GOT3 (cell line): ENCODE measurements at regions not wholly inside any gene's neighbourhood (a gene's known extent, or its start where the extent isn't known, plus 50 kb on each side); places are given as distances from the start of the nearest gene placed in this dataset.
"Not testable (repeated sequence)": the region's sequence is repeated elsewhere in the genome, so short reads cannot be mapped to it uniquely, and the experiment has no call there.

ENCODE experiments used
- DNase-seq: peaks from one replicate; lab custom pipeline; 2025; ENCODE audit warnings: mixed read lengths; lab: John Stamatoyannopoulos, UW

- no peak for DNase-seq
Observed at GRCh38 chr3:117836296-117836695, 1126.7 kb downstream of the TUSC7 start.

- DNase-seq = no peak
Observed at GRCh38 chr3:117837391-117837790, 1127.8 kb downstream of the TUSC7 start.

- no peak for DNase-seq
Observed at GRCh38 chr3:117842086-117842485, 1132.5 kb downstream of the TUSC7 start.

- no peak for DNase-seq
Observed at GRCh38 chr3:117843356-117843755, 1133.8 kb downstream of the TUSC7 start.

DNA sequence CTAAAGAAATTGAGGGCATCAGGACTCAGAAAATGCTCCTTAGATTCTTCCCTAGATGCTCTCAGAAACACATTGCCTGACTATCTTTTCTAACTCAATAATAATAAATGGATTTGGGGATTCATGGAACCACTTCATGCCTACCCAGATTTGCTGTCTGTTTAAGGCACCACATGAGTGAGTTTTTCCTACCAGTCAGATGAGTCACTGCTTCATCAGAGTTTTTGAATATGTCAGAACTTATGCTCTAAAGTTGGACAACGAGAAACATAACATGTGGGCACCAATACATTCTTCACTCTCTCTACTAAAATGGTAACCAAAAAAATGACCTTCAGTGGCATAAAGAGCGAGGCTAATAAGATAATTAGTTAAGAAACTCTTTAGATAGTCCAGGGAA lies 1135.1 kb downstream of the TUSC7 start:
- DNase-seq = no peak

DNA sequence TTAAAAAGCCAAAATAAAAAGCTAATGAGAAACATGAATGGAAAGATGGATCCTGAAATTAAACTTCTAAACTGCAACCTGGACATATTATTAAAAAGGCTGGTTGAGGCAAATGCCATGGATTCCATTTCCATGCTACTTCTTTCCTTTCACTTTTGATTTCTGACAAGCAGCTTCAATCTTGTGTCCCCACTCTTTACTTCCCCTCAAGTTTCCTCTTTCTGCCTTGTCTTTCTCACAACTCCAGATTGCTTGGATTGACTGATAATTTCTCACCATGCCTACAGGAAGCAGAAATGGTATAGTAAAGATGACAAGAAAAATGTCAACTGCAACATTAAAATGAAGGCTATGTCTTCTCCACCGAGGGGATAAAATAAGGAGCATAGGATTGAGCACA lies 1136.7 kb downstream of the TUSC7 start:
- no peak for DNase-seq

- no peak for DNase-seq
Observed at GRCh38 chr3:117848606-117849005, 1139.0 kb downstream of the TUSC7 start.

DNA sequence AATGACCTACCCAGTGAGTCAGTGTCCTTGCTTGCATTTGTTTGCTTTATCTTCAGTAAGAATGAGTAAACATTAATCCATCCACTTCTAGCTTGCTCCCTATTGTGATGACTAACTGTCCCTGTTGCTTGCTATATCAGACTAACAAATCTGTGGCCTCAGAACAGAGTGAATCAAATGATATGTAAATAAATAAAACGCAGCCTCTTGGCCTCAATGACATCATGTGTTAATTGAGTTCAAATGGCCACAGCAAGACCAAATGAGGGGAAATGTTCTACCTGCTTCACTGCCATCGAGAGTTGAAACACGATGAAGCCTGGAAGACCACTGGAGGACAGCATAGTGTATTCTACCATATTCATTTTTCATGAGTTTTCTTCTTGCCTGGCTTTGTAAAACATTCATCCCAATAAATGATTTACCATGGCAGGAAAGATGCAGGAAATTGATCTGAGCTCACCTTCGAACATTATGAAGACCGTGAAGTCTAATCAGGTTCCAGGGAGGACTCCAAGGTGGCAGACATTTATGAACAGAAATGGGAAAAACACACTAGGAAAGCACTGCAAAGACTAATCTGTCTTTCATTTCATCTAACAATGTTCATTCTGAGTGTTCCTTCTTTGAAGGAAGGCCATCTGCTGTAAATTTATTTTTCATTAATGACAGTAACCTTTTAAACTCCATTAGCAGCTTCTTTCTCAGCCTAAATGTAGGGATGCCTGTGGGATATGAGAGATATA lies 1144.5 kb downstream of the TUSC7 start:
- no peak for DNase-seq

GRCh38 chr3:117856354-117856753 lies 1146.8 kb downstream of the TUSC7 start:
- no peak for DNase-seq

DNA sequence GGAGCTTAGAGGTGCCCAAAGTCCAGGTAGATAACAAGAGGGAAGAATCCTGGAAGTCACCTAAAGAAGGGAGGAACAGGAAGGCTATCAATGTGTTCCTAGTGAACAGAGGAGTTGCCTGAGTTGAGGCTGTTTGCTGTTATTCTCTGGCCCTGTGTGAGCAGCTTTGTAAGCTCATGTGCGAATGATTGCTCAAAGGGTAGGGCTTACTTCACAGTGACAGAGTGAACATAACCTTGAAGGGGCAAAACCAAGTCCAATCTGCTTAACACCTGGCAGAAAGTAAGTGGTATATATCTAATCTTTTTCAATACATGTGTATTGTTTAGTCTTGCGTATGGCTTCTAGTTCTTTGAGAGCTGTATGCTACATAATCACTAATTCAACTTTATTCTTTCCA lies 1153.6 kb downstream of the TUSC7 start:
- DNase-seq = no peak

DNA sequence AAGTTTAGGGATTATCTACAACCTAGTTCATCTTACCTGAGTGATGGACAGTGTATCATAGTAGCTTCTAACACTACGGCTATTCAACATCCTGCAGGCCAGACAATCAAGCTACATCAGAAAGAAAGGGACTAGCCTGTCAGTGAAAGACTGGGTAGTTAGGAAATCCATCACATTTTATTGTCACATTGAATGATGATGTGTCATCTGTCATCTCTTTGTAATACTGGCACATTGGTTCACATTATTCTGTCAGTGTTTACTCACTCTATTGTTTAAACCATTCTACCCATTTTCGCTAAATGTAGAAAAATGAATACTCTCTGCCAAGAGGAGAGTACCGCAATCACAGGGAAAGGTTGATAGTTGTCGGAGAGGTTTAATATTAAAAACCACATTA lies 1155.8 kb downstream of the TUSC7 start:
- no peak for DNase-seq

GRCh38 chr3:117868766-117869165 lies 1159.2 kb downstream of the TUSC7 start:
- no peak for DNase-seq

- no peak for DNase-seq
Observed at GRCh38 chr3:117871934-117872333, 1162.4 kb downstream of the TUSC7 start.

DNA sequence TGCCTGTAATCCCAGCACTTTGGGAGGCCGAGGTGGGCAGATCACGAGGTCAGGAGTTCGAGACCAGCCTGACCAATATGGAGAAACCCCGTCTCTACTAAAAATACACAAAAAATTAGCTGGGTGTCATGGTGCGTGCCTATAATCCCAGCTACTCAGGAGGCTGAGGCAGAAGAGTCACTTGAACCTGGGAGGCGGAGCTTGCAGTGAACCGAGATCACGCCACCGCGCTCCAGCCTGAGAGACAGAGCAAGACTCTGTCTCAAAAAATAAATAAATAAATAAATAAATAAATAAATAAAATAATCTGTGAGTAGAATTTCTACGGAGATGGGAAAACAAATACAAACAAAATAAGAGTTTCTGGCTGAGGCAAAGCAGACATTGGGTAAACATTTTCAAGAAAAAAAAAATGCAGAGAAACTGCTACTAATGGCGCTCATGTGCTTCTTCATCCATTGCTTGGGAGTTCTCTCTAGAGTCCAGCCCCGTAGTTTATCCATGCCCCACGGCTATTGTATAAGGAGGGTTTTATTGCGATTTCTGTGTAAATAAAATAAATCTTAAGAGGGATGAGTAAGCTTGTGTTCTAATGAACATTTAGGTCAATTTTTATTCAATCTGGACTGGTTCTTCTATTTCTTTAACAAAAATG lies 1161.9 kb downstream of the IGSF11 start:
- DNase-seq = not testable (repeated sequence)

GRCh38 chr3:117873249-117873600 lies 1161.4 kb downstream of the IGSF11 start:
- no peak for DNase-seq

GRCh38 chr3:117874028-117874690 lies 1160.5 kb downstream of the IGSF11 start:
- no peak for DNase-seq

DNA sequence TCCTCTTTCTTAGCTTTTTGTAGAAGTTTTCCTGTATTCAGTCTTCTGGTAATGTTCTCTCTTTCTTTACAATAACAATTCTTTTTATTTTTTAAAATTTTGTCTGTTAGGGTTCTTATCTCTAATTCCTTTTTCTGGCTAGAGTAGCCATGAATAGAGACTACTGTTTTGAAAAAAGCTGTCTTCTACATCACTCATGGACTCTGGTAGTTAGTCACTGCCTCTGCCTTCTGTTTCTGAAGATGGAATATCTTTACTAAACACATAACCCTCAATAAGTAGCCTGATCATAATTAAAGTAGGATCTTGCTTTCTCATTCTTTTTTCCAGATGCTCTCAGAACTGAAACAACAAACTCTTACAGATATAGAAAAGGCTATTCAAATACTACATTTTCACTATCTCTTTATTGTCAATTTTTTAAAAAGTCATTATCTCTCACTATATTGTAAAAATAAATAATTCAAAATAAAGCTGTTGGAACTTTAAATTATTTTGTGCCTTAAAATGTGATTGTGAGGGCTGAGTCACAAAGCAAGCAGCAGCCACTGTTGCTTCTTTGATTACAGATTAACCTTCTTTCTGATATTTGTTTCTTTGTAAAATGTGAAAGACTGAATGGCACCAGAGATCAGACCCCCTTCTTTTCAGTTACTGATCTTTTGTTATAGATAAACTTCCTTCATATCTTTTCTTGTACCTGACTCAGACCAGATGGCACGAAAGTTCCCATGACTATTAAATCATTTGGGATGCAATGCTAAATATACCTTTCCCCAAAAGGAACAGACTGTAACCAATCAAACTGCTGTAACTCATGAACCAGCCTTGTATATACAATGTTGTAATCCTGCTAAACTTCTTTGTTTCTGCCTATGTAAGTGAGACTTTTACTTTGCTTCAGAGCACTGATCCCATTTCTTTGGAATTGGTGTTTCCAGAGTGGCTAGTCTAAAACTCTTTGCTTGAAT lies 1159.5 kb downstream of the IGSF11 start:
- DNase-seq = no peak

DNA sequence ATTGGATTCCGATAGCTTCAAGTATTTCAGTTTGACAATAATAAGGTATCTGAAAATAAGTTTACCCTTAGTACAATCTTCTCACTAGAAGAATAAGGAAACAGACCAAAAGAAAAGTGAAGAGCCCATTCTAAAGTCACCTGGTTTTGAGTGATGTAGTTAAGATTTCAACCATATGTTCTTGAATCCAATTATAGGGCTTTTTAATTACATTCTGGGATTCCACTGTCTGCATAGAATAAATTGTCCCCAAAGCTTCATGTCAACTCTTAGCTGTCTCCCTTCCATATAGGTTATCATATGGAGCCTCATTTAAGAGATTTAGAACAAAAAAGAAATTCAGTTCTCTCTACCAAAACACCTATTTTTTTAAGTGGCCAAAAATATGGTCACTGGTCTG lies 1158.8 kb downstream of the IGSF11 start:
- no peak for DNase-seq

DNA sequence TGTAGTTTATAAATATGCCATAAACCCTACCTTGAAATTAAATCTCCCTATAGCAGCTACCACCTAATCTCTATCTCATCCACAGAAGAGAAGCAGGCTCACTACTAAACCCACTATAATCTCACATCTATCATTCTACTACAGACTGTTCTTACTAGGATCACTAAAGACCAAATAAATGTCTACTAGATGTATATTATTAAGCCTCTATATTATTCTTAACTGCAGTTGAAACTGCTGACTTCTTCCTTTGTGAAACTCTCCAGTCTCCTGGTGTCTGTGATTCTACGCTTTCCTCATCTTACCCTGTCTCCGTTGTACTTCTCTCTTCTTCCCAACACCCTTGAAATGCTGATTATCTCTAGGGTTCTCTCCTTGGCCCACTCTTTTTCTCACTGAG lies 1154.0 kb downstream of the IGSF11 start:
- DNase-seq = no peak

GRCh38 chr3:117881210-117881609 lies 1153.4 kb downstream of the IGSF11 start:
- no peak for DNase-seq

DNA sequence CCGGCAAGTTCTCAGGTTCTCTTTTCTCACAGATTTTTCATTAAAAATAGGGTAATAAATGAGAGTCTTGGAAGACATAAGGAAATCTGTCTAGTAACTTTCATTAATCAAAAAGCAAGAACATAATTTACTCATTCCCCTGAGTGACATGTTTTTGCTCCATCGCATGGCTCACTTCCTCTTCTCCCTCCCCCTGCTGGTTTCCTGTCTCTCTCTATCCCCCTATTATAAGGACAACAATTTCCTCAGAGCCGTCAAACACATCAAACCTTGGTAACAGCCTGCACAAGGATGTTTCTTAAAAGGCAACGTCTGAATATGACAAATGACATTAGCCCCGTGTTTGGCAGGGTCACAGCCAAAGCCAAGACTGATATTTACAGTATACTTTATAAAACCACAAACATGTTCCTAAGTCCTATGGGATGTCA lies 1149.6 kb downstream of the IGSF11 start:
- DNase-seq = no peak

- no peak for DNase-seq
Observed at GRCh38 chr3:117886147-117886546, 1148.5 kb downstream of the IGSF11 start.
